GM23248 (cell line): ENCODE measurements at regions not wholly inside any gene's neighbourhood (a gene's known extent, or its start where the extent isn't known, plus 50 kb on each side); places are given as distances from the start of the nearest gene placed in this dataset.

Experiments used
- EZH2 ChIP-seq: fragments of 200-600 bp; sonication (generic); IDR thresholded peaks from 2 replicates; pipeline ENCODE4 v1.6.1; 2018; ENCODE audit warnings: antibody characterized with exemption, mild to moderate bottlenecking; ENCODE audit not compliant: insufficient read depth, poor library complexity, severe bottlenecking
- EZH2phosphoT487 ChIP-seq: fragments of 200-600 bp; sonication (generic); IDR thresholded peaks from 2 replicates; pipeline ENCODE4 v1.6.1; 2018; ENCODE audit warnings: antibody characterized with exemption, moderate library complexity, mild to moderate bottlenecking, low read depth; ENCODE audit not compliant: insufficient read depth

DNA sequence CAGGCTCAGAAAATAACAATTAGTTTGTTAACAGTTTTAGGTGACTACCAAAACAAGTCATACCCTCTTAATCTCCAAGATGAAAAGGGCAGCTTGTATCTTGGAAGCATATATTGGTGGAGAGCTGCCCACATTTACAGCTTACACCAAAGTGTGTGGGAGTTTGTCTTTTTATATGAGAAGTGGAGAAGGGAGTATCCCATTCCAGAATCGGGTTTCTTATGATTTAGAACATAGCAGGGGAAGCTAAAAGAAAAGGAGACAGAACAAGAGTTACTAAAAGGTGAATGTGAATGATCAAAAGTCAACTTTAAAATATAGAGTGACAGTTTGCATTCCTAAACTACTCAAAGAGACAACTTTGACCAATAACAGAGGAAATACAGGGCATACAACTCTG is 338.6 kb upstream of the VWC2 start:
- TF ChIP-seq EZH2phosphoT487: no peak
- TF ChIP-seq EZH2: no peak
